ENCODE measurements at regions not wholly inside any gene's neighbourhood (a gene's known extent, or its start where the extent isn't known, plus 50 kb on each side); places are given as distances from the start of the nearest gene placed in this dataset.

DNA sequence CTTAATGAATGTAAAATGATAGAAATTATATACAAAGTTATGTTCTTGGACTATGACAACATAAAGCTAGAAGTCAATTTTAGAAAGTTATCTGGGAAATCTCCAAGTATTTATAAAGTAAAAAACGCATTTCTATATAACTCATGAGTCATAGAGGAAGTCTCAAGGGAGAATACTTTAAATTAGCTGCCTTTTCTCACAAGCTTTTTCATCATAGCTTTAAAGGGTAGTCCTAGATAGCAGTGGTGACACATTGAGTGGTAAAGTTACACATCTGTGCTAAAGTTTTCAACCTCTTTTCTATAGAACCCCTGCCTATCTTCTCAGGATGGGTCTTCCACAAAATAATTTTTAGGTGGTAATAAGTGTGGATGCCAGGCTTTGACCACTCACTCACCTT is 598.3 kb upstream of the FAM174A start:
- TF ChIP-seq CTCF (IDR thresholded peaks at IDR 0.05; ENCODE audit: low read depth, low read length, poor library complexity, severe bottlenecking) (no peak), EZH2phosphoT487 (IDR thresholded peaks at IDR 0.05; ENCODE audit: borderline replicate concordance, low read length) (no peak)
